B cell (primary cell): ENCODE measurements at regions not wholly inside any gene's neighbourhood (a gene's known extent, or its start where the extent isn't known, plus 50 kb on each side); places are given as distances from the start of the nearest gene placed in this dataset.

ENCODE experiments used
- ATAC-seq: fragments of 200-7000 bp; cut with Tn5 transposase; one replicate; pipeline ENCODE4 v1.10.0; 2021; ENCODE audit warnings: low read depth, mild to moderate bottlenecking, moderate number of reproducible peaks, moderate library complexity
- CTCF ChIA-PET: fragments of 350-600 bp; sonication (Branson Sonifier 250); formaldehyde crosslinking; loops from one replicate; lab custom pipeline; 2021; ENCODE audit warnings: antibody characterized with exemption, inconsistent platforms; lab: Charles Lee
- POLR2A ChIA-PET: fragments of 350-600 bp; sonication (Branson Sonifier 250); formaldehyde crosslinking; loops from one replicate; lab custom pipeline; 2021; ENCODE audit warnings: antibody characterized with exemption; lab: Charles Lee
- DNase-seq: peaks from one replicate; pipeline ENCODE4 v3.0.0; 2013
- H2AFZ ChIP-seq: 2 replicates; pipeline ENCODE4 v1.6.1; 2012; ENCODE audit warnings: mild to moderate bottlenecking, low read depth, low read length; ENCODE audit not compliant: insufficient read depth, poor library complexity, severe bottlenecking
- H3K27ac ChIP-seq, 2 donors: 1 replicate in 1 of 2; 2 replicates in 1 of 2; pipeline ENCODE4 v1.5.1; 2012 to 2013; ENCODE audit warnings: low read length in 2 of 2, mild to moderate bottlenecking in 2 of 2, moderate library complexity in 1 of 2
- H3K27me3 ChIP-seq, 4 experiments: fragments of 200-600 bp in 1 of 4; sonication (generic) in 1 of 4; replicated peaks in 1 of 4; 1 replicate in 2 of 4; 2 replicates in 2 of 4; pipeline versions ENCODE4 v1.6.1 to v1.7.0; 2013 to 2016; ENCODE audit warnings: low read length in 3 of 4, mild to moderate bottlenecking in 2 of 4, mixed read lengths in 1 of 4, moderate library complexity in 1 of 4; ENCODE audit not compliant: insufficient read depth in 4 of 4, control insufficient read depth in 3 of 4; ENCODE audit errors: control extremely low read depth in 1 of 4
- H3K36me3 ChIP-seq, 2 experiments: replicated peaks in 1 of 2; 1 replicate in 1 of 2; 2 replicates in 1 of 2; pipeline versions ENCODE4 v1.6.1 to v1.7.1; 2013; ENCODE audit warnings: low read length in 1 of 2; ENCODE audit not compliant: insufficient read depth in 2 of 2, control insufficient read depth in 1 of 2; ENCODE audit errors: control extremely low read depth in 1 of 2, extremely low read depth in 1 of 2
- H3K4me1 ChIP-seq, 2 donors: fragments of 200-600 bp in 1 of 2; sonication (generic) in 1 of 2; 1 replicate in 1 of 2; 2 replicates in 1 of 2; pipeline versions ENCODE4 v1.5.1 to v1.6.1; 2013 to 2017; ENCODE audit warnings: low read length in 2 of 2; ENCODE audit not compliant: control insufficient read depth in 2 of 2, insufficient read depth in 2 of 2
- H3K4me2 ChIP-seq: replicated peaks from 2 replicates; pipeline ENCODE3; 2012; ENCODE audit warnings: mild to moderate bottlenecking, low read depth, low read length; ENCODE audit not compliant: poor library complexity, severe bottlenecking
- H3K4me3 ChIP-seq, 5 experiments: fragments of 200-600 bp in 1 of 5; sonication (generic) in 1 of 5; 1 replicate in 3 of 5; 2 replicates in 2 of 5; pipeline versions ENCODE4 v1.5.1 to v1.7.0; 2011 to 2016; ENCODE audit warnings: low read length in 4 of 5, mild to moderate bottlenecking in 4 of 5, low read depth in 2 of 5, control low read depth in 1 of 5, moderate library complexity in 1 of 5; ENCODE audit not compliant: insufficient read depth in 1 of 5; ENCODE audit errors: control extremely low read depth in 1 of 5, extremely low read depth in 1 of 5
- H3K79me2 ChIP-seq: fragments of 200-600 bp; sonication (generic); one replicate; pipeline ENCODE4 v1.6.0; 2016; ENCODE audit warnings: low read length; ENCODE audit not compliant: control insufficient read depth, insufficient read depth
- H3K9ac ChIP-seq: fragments of 200-600 bp; sonication (generic); 2 replicates; pipeline ENCODE4 v1.6.1; 2017; ENCODE audit warnings: mild to moderate bottlenecking, low read length, moderate library complexity
- H3K9me3 ChIP-seq, 3 donors: one replicate each; pipeline versions ENCODE4 v1.6.1 to v1.7.1; 2013; ENCODE audit warnings: low read length in 2 of 3; ENCODE audit not compliant: control insufficient read depth in 2 of 3, insufficient read depth in 1 of 3; ENCODE audit errors: control extremely low read depth in 1 of 3
- H4K20me1 ChIP-seq: 2 replicates; pipeline ENCODE4 v1.6.0; 2012; ENCODE audit warnings: mild to moderate bottlenecking, low read length; ENCODE audit not compliant: insufficient read depth, control insufficient read depth, poor library complexity, severe bottlenecking
- H3K27ac Mint-ChIP-seq: one replicate; pipeline ENCODE4 v1.8.0; 2021; ENCODE audit warnings: mixed read lengths
- H3K27me3 Mint-ChIP-seq: one replicate; pipeline ENCODE4 v1.8.0; 2021; ENCODE audit warnings: mixed read lengths
- H3K4me1 Mint-ChIP-seq: one replicate; pipeline ENCODE4 v1.8.0; 2021; ENCODE audit warnings: mixed read lengths
- H3K4me3 Mint-ChIP-seq: one replicate; pipeline ENCODE4 v1.8.0; 2021; ENCODE audit warnings: mixed read lengths
- H3K9me3 Mint-ChIP-seq: one replicate; pipeline ENCODE4 v1.8.0; 2022; ENCODE audit warnings: mixed read lengths; ENCODE audit not compliant: insufficient read depth
- EZH2 ChIP-seq: IDR thresholded peaks from 2 replicates; pipeline ENCODE4 v1.6.1; 2012; ENCODE audit warnings: borderline replicate concordance, low read depth, mild to moderate bottlenecking, moderate library complexity, low read length; ENCODE audit not compliant: insufficient read depth, poor library complexity, severe bottlenecking
- WGBS: methylation state at CpG from one replicate; pipeline ENCODE4 v1.1.5; 2013; ENCODE audit warnings: missing lambda C conversion rate; ENCODE audit not compliant: insufficient coverage; 5-methylcytosine and 5-hydroxymethylcytosine counted together
- intact Hi-C: fragments of 100-400 bp; cut with micrococcal nuclease; formaldehyde crosslinking; loops from one replicate; pipeline ENCODE4 v1.10.0; 2022
- TF ChIP-seq, protein P1 (sequence below): fragments of 200-600 bp; IDR thresholded peaks from one replicate; pipeline ENCODE4 v1.8.0; 2022; ENCODE audit warnings: antibody characterized with exemption, mild to moderate bottlenecking

DNA sequence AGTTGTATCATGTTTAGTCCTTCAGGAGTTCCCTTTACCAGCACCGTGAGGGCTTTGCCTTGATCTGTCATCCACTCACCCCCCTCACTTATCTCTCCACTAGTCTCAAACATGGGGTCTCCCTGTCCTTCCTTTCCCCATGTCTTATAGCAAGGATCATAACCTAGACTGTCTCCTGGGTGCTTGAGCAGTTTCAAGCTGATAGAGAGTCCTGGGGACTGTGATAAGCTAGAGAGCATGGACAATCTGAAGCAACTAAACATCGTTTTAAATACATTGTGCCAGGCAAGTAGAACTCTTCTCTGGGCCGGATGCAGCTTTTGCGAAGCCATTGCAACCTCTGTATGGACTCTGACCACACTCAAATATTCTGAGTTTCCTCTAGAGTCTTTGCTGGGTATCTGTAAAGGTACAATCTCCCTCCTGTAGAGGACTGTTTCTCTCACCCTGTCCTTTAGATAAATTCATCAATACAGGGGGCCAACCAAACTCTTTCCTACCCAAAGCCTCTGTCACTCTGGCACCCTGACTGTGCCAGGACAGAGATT lies 684.6 kb upstream of the NR2F2 start:
- POLR2A ChIA-PET, result no interaction called here
- ATAC-seq, result no peak

DNA sequence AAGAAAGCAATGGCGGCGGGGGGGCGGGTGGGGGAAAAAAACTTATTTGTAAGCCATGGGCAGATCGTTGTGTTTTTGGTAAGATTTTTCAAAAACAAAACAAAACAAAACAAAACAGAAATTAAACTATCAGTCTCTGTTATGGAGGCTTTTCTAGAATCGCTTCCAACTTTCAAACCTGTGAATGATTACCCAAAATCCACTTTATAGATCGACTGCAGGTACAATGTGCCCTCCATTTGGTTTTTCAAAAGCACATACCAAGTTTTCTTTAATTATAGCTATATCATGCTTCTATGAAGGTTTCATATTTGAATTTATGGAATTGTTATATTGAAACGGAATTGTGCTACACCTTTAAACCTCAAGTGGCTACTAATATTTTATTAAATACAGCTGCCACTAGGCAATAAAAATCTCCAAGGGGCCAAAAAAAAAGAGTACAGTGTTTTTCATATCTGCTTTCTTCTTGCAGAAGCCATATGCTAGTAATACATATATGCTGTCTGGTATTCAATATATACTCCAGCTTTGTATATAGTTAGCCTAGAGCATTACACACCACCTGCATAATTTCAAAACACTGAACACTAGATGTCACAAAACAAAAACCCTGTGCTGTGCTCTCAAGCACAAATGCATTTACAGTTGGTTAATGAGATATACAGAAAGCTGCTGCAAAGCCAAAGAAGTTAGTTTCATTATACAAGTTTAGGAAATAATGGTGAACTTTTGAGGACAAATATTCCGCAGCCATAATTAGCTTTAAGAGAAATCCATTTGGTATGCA lies 683.8 kb upstream of the NR2F2 start:
- intact Hi-C loops, result no loop called here
- no peak overlapping the region for H3K27ac ChIP-seq
- H3K79me2 ChIP-seq, result no peaks in the 10 kb centered on the region
- H3K4me3 Mint-ChIP-seq, result no peak overlapping the region
- H3K4me1 Mint-ChIP-seq, result no peaks in the 10 kb centered on the region
- no peak overlapping the region for H2AFZ ChIP-seq
- TF ChIP-seq, protein P1, sequence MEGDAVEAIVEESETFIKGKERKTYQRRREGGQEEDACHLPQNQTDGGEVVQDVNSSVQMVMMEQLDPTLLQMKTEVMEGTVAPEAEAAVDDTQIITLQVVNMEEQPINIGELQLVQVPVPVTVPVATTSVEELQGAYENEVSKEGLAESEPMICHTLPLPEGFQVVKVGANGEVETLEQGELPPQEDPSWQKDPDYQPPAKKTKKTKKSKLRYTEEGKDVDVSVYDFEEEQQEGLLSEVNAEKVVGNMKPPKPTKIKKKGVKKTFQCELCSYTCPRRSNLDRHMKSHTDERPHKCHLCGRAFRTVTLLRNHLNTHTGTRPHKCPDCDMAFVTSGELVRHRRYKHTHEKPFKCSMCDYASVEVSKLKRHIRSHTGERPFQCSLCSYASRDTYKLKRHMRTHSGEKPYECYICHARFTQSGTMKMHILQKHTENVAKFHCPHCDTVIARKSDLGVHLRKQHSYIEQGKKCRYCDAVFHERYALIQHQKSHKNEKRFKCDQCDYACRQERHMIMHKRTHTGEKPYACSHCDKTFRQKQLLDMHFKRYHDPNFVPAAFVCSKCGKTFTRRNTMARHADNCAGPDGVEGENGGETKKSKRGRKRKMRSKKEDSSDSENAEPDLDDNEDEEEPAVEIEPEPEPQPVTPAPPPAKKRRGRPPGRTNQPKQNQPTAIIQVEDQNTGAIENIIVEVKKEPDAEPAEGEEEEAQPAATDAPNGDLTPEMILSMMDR, result no peak
- TF ChIP-seq EZH2, result no peak
- no peaks in the 10 kb centered on the region for H3K9me3 Mint-ChIP-seq
- H3K4me2 ChIP-seq, result no peak overlapping the region
- H3K4me3 ChIP-seq, result no peak overlapping the region
- H3K9me3 ChIP-seq, result no peaks in the 10 kb centered on the region
- H3K27me3 Mint-ChIP-seq, result no peaks in the 10 kb centered on the region
- H3K4me1 ChIP-seq, result no peaks in the 10 kb centered on the region
- ChIA-PET POLR2A (no interaction called here), CTCF (interaction anchor here (0.6 kb wide), 1 partner anchor 540 kb away, joined by 3 read pairs; no protein-coding TSS in a partner anchor)
- H3K27ac Mint-ChIP-seq, result no peak overlapping the region
- no peaks in the 10 kb centered on the region for H3K36me3 ChIP-seq
- no peak for ATAC-seq
- no CpG with 5 or more reads among the region's 8 CpGs for WGBS
- no peak for DNase-seq
- no peaks in the 10 kb centered on the region for H4K20me1 ChIP-seq
- H3K27me3 ChIP-seq, result no peaks in the 10 kb centered on the region
- H3K9ac ChIP-seq, result no peak overlapping the region

More for the DNA sequence above, 684.6 kb upstream of the NR2F2 start:
- intact Hi-C loops, result no loop called here
- Histone ChIP-seq H3K4me2 (no peak overlapping the region), H3K79me2 (no peaks in the 10 kb centered on the region), H3K4me1 (no peaks in the 10 kb centered on the region), H4K20me1 (no peaks in the 10 kb centered on the region), H3K9ac (no peak overlapping the region), H3K9me3 (no peaks in the 10 kb centered on the region), H2AFZ (no peak overlapping the region), H3K27ac (no peak overlapping the region), H3K36me3 (no peaks in the 10 kb centered on the region), H3K27me3 (no peaks in the 10 kb centered on the region), H3K4me3 (no peak overlapping the region)
- Mint-ChIP-seq H3K4me3 (no peak overlapping the region), H3K9me3 (no peaks in the 10 kb centered on the region), H3K4me1 (no peaks in the 10 kb centered on the region), H3K27ac (no peak overlapping the region), H3K27me3 (no peaks in the 10 kb centered on the region)
- TF ChIP-seq, protein P1, result no peak
- CTCF ChIA-PET, result no interaction called here
- no peak for DNase-seq
- WGBS, result 90% methylated on average over 2 of the region's 4 CpGs
